ENCODE measurements at regions not wholly inside any gene's neighbourhood (a gene's known extent, or its start where the extent isn't known, plus 50 kb on each side); places are given as distances from the start of the nearest gene placed in this dataset.

- H3K79me2 ChIP-seq (ENCODE audit: control insufficient read depth, insufficient read depth, low read length) = no peaks in the 10 kb centered on the region
- H3K4me3 ChIP-seq (ENCODE audit: control extremely low read depth in 1 of 5, extremely low read depth in 1 of 5, insufficient read depth in 1 of 5, low read depth in 2 of 5, low read length in 4 of 5) = no peak overlapping the region
- no peak overlapping the region for H3K27ac Mint-ChIP-seq
- no peaks in the 10 kb centered on the region for H3K27me3 Mint-ChIP-seq
- H3K4me3 Mint-ChIP-seq = no peak overlapping the region
- no peaks in the 10 kb centered on the region for H3K9me3 ChIP-seq (ENCODE audit: control extremely low read depth in 1 of 3, control insufficient read depth in 2 of 3, insufficient read depth in 1 of 3, low read length in 2 of 3)
- DNase-seq (no peak), ATAC-seq (ENCODE audit: low read depth) (no peak)
- intact Hi-C loops (cut with micrococcal nuclease) = no loop called here
- no peak overlapping the region for H2AFZ ChIP-seq (ENCODE audit: insufficient read depth, low read depth, low read length, poor library complexity, severe bottlenecking)
- H3K4me1 ChIP-seq (ENCODE audit: control insufficient read depth in 2 of 2, insufficient read depth in 2 of 2, low read length in 2 of 2) = no peaks in the 10 kb centered on the region
- ChIA-PET CTCF (no interaction called here), POLR2A (interaction anchor here (0.6 kb wide), 1 partner anchor 1486 kb away, joined by 5 read pairs; no protein-coding TSS in a partner anchor)
- H3K27ac ChIP-seq (ENCODE audit: low read length in 2 of 2) = no peak overlapping the region
- no peak for TF ChIP-seq CTCF (IDR thresholded peaks at IDR 0.05)
- TF ChIP-seq EZH2 (IDR thresholded peaks at IDR 0.05; ENCODE audit: borderline replicate concordance, insufficient read depth, low read depth, low read length, poor library complexity, severe bottlenecking) = no peak
- no peaks in the 10 kb centered on the region for H3K36me3 ChIP-seq (replicated peaks in 1 of 2; ENCODE audit: control extremely low read depth in 1 of 2, control insufficient read depth in 1 of 2, extremely low read depth in 1 of 2, insufficient read depth in 2 of 2, low read length in 1 of 2)
- H3K4me2 ChIP-seq (replicated peaks; ENCODE audit: low read depth, low read length, poor library complexity, severe bottlenecking) = no peak overlapping the region
- H3K4me1 Mint-ChIP-seq = no peaks in the 10 kb centered on the region
- no peaks in the 10 kb centered on the region for H3K27me3 ChIP-seq (replicated peaks in 1 of 4; ENCODE audit: control extremely low read depth in 1 of 4, control insufficient read depth in 3 of 4, insufficient read depth in 4 of 4, low read length in 3 of 4)
- H3K9ac ChIP-seq (ENCODE audit: low read length) = no peak overlapping the region
- no peaks in the 10 kb centered on the region for H3K9me3 Mint-ChIP-seq (ENCODE audit: insufficient read depth)
- WGBS (ENCODE audit: insufficient coverage) = no CpG with 5 or more reads among the region's 3 CpGs
- no peaks in the 10 kb centered on the region for H4K20me1 ChIP-seq (ENCODE audit: control insufficient read depth, insufficient read depth, low read length, poor library complexity, severe bottlenecking)
Measured at GRCh38 chrX:15177316-15177715, 92.6 kb downstream of the ASB9 start.

GRCh38 chrX:15173411-15173810 lies 96.5 kb downstream of the ASB9 start:
- Histone ChIP-seq H3K27ac (ENCODE audit: low read length in 2 of 2) (no peak overlapping the region), H2AFZ (ENCODE audit: insufficient read depth, low read depth, low read length, poor library complexity, severe bottlenecking) (no peak overlapping the region), H3K9ac (ENCODE audit: low read length) (no peak overlapping the region), H3K4me1 (ENCODE audit: control insufficient read depth in 2 of 2, insufficient read depth in 2 of 2, low read length in 2 of 2) (no peaks in the 10 kb centered on the region), H3K9me3 (ENCODE audit: control extremely low read depth in 1 of 3, control insufficient read depth in 2 of 3, insufficient read depth in 1 of 3, low read length in 2 of 3) (no peaks in the 10 kb centered on the region), H4K20me1 (ENCODE audit: control insufficient read depth, insufficient read depth, low read length, poor library complexity, severe bottlenecking) (no peaks in the 10 kb centered on the region), H3K36me3 (replicated peaks in 1 of 2; ENCODE audit: control extremely low read depth in 1 of 2, control insufficient read depth in 1 of 2, extremely low read depth in 1 of 2, insufficient read depth in 2 of 2, low read length in 1 of 2) (no peaks in the 10 kb centered on the region), H3K4me2 (replicated peaks; ENCODE audit: low read depth, low read length, poor library complexity, severe bottlenecking) (no peak overlapping the region), H3K27me3 (replicated peaks in 1 of 4; ENCODE audit: control extremely low read depth in 1 of 4, control insufficient read depth in 3 of 4, insufficient read depth in 4 of 4, low read length in 3 of 4) (no peaks in the 10 kb centered on the region), H3K79me2 (ENCODE audit: control insufficient read depth, insufficient read depth, low read length) (no peaks in the 10 kb centered on the region), H3K4me3 (ENCODE audit: control extremely low read depth in 1 of 5, extremely low read depth in 1 of 5, insufficient read depth in 1 of 5, low read depth in 2 of 5, low read length in 4 of 5) (no peak overlapping the region)
- DNase-seq (no peak), ATAC-seq (ENCODE audit: low read depth) (no peak)
- H3K4me3 Mint-ChIP-seq = no peak overlapping the region
- no peak overlapping the region for H3K27ac Mint-ChIP-seq
- TF ChIP-seq CTCF (IDR thresholded peaks at IDR 0.05) = no peak
- no peak for TF ChIP-seq EZH2 (IDR thresholded peaks at IDR 0.05; ENCODE audit: borderline replicate concordance, insufficient read depth, low read depth, low read length, poor library complexity, severe bottlenecking)
- H3K27me3 Mint-ChIP-seq = no peaks in the 10 kb centered on the region
- H3K9me3 Mint-ChIP-seq (ENCODE audit: insufficient read depth) = no peaks in the 10 kb centered on the region
- ChIA-PET CTCF (no interaction called here), POLR2A (no interaction called here)
- intact Hi-C loops (cut with micrococcal nuclease) = no loop called here
- peaks cover 4% of the 10 kb centered on the region for H3K4me1 Mint-ChIP-seq
- WGBS (ENCODE audit: insufficient coverage) = no CpG with 5 or more reads among the region's 5 CpGs
